ENCODE measurements at regions not wholly inside any gene's neighbourhood (a gene's known extent, or its start where the extent isn't known, plus 50 kb on each side); places are given as distances from the start of the nearest gene placed in this dataset.

DNA sequence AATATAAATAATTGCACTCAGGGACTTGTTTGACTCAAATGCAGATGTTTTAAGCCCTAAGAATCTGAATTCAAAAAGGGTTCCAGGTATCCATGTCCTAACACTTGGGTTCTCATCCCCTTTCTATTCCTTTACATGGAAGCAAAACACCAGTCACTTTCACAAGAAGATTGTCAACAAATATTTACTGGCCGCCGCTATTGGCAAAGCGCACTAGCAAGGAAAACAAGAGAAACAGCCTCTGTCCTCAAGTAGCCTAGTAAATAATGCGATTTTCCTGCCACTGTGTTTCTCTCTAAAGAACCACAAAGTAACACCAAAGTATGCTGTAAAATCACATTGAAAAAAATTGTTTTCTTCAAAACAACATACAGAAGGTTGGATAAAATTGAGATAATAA is 66.7 kb upstream of the EZH2 start:
- CTCF ChIA-PET = no interaction called here

DNA sequence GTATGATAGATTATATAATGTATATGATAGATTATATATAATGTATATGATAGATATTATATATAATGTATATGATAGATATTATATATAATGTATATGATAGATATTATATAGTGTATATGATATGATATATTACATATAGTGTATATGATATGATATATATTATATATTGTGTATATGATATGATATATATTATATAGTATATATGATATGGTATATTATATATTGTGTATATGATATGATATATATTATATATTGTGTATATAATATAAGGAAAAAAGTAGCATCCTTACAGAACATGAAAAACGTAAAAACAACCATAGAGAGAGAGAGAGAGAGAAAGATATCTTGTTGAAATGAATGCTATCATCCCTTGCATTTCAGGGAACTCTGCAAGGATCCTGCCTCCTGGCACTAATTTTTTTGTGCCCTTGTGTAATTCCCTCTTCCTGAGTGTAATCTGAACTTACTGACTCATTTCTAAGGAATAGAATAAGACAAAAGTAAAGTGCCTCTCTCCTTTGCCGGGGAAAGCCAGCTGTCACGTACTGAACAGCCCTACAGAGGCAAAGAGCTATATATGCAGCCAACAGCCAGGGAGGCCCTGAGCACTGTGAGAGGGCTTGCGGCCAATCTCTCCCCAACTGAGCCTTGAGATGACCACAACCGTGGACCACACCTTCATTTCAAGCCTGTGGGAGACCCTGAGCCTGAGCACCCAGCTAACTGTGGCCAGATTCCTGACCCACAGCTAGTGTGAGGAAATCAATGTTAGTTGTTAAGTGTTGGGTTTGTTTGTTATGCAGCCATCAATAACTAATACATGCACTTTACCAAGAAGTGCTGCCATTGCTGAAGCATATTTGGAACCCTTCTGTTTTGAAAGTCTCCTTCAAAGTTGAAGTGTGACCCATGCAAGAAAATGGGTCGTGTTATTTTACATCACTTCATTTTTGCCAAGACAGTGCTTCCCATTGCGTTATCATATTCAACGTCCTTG is 61.1 kb upstream of the EZH2 start:
- CTCF ChIA-PET = interaction anchor here (0.6 kb wide), 1 partner anchor 22 kb away, joined by 5 read pairs; no protein-coding TSS in a partner anchor
- POLR2A ChIA-PET = no interaction called here

More for the DNA sequence above, 66.7 kb upstream of the EZH2 start:
- POLR2A ChIA-PET = no interaction called here

DNA sequence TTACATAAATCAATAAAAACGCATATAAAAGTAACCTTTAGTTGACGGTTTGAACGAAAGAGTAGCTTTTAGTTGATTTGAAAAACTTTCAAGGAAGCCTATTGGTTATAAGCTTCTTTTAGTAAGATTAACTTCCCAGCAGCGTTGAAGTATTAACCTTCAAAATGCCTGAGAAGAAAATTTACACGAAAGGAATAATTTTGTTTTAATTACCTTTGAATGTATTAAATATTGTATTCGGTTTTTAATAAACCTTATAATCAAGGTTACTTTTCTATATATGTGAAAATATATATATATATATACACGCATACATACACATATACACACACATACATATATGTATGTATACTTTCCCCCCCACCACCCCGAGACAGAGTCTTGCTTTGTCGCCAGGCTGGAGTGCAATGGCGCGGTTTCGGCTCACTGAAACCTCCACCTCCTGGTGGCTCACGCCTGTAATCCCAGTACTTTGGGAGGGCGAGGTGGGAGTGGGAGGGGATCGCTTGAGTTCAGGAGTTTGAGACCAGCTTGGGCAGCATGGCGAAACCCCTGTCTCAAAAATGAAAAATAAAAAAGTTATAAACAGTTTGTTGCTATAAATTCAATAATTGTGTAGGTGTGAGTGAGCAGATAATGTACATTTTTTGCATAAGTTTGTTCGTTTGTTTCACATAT is 57.6 kb upstream of the EZH2 start:
- CTCF ChIA-PET = interaction anchor here (0.6 to 2.2 kb wide), 5 partner anchors 9 to 58 kb away, joined by 3 to 15 read pairs (median 4); partner anchors contain the start of gene EZH2
- POLR2A ChIA-PET = interaction anchor here (0.6 to 2.0 kb wide), 5 partner anchors 22 to 243 kb away, joined by 3 to 26 read pairs (median 7); partner anchors contain the start of genes CUL1 and EZH2

DNA sequence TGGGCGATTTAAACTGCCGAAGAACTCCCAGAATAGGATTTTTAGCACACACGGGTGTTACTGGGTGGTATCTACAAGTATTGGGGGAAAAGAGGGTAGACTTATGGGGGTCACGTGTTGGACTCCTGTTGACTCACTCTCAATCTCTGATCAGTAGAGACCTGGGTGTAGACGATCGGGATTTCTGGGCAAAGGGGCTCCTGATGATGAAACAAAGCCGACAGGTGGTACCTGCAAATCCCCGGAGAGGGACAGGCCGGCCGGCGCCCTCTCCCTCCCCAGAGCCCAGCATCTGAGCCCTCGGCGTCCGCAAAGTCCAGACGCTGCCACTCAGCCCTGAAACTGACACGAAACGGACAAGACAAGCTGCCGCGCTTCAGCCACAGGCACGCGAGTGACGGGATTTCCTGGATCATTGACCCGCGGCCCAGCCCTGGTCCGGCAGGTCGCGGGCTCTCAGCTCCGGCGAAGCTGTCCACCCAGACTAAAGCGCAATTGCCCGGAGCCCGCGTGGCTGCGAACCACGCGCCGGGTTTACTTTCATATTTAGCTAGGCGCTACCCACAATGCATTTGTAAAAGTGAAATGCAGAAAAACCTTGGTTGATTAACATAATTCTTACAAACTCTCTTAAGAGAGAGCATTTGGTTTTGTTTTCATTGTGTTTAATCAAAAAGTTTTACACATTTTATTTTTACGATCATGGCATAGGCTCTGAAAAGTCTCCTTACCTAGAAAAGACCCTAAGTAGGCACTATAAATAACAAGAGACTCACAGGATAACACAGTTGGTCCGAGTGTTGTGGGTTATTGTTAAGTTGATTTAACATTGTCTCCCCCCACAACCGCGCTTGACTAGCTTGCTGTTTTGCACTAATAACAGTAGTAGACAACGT is 56.9 kb upstream of the EZH2 start:
- ChIA-PET POLR2A (interaction anchor here (0.6 to 2.0 kb wide), 5 partner anchors 21 to 242 kb away, joined by 3 to 26 read pairs (median 7); partner anchors contain the start of genes CUL1 and EZH2), CTCF (interaction anchor here (0.6 to 2.2 kb wide), 4 partner anchors 8 to 57 kb away, joined by 3 to 15 read pairs (median 5); partner anchors contain the start of gene EZH2)

DNA sequence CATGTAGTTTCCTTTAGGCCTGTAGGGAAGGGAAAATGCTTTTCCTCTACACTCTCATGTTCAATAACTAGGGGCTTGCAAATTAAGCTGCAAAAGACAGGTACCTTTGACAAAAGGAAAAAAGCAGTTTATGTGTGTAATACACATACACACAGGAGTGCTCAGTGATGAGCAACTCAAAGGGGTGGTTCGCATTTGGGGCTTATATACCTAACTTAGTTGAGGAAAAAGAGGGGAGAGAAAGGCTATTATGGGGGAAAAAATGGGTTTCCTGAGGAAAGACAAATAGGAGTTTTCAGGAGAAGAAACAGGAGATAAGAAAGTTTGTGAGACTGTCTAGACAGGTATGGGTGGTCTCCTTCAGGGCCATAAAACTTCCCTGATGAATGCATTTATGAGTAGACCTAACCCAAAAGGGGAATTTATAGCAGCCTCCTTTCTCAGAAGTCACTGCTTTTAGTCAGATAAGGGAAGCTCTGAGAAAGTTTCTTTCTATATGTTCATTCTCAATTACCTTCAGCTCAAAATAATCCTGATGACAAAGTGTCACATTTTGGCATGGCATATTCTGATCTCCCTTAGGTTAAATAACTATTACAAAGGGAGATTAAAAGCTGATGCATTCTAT is 55.2 kb upstream of the EZH2 start:
- ChIA-PET CTCF (interaction anchor here (0.6 to 1.4 kb wide), 5 partner anchors 9 to 28 kb away, joined by 3 to 8 read pairs (median 3); no protein-coding TSS in a partner anchor), POLR2A (interaction anchor here (1.0 to 1.4 kb wide), 2 partner anchors 25 to 56 kb away, joined by 8 to 14 read pairs; no protein-coding TSS in a partner anchor)

DNA sequence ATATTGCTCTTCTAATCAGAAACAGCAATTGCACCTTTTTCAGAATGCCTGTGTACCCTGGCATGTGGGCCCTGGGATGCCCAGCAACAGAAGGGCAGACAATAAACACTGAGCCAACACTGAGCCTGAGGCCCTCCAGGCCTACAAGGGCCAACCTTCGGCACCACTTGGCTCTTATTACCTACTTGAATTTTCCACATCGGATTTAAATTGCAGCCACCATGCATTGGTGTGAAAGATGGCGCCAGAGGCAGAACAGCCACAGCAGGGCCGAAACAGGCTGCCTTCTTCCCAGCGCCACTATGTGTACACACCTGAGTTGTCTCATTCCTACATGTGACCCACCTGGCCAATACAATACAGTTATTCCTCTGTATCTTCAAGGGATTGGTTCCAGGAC is 51.4 kb upstream of the EZH2 start:
- CTCF ChIA-PET = no interaction called here
- POLR2A ChIA-PET = no interaction called here

All from activated CD8-positive, alpha-beta memory T cell treated with anti-CD3 and anti-CD28 coated beads for 36 hours (primary cell).